GM19240 (cell line): ENCODE measurements at regions not wholly inside any gene's neighbourhood (a gene's known extent, or its start where the extent isn't known, plus 50 kb on each side); places are given as distances from the start of the nearest gene placed in this dataset.

ENCODE experiments used
- DNase-seq: peaks from one replicate; pipeline ENCODE4 v3.0.0; 2011; ENCODE audit warnings: low spot score; ENCODE audit not compliant: insufficient read length

DNA sequence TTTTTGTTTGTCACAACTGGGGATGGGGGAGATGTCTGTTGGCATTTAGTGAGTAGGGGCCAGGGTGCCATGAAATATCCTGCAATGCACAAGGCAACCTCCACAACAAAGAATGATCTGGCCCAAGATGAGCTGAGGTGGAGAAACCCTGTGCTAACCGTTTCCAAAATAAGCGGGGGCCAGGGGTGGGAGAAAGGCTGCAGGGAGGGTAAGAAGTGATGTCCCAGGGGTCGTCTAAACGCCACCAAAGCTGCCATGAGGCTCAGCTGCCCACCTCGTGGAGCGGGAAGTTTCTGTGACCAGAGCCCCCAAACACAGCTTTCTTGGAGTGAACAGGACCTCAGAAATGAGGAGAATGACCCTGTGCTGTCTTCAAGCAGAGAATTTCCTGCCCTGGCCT is 76.5 kb upstream of the CDH5 start:
- DNase-seq = no peak

DNA sequence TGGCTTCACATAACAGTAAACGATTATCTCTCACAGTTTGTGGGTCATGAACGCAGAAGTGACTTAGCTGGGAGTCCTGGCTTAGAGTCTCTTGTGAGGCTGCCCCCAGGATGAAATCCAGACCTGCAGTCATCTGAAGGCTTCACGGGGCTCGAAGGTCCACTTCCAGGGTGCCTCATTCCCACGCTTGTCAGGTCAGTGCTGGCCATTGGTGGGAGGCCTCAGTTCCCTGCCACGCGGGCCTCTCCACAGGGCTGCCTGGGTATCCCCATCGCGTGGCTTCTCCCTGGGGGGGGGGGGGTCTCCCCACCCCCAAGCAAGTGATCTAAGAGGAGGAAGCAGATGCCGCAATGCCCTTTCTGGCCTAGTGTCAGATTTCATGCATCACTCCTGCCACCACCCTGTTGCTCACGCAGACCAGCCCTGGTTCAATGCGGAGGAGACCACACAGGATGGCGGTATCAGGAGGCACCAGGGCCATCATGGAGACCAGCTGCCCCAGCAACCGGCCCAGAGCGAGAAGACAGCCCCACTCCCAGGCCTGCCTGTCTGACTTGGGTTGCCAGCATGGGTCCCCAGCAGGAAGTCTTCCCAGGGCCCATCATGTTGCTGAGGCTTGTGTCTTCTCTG is 77.3 kb upstream of the CDH5 start:
- no peak for DNase-seq

DNA sequence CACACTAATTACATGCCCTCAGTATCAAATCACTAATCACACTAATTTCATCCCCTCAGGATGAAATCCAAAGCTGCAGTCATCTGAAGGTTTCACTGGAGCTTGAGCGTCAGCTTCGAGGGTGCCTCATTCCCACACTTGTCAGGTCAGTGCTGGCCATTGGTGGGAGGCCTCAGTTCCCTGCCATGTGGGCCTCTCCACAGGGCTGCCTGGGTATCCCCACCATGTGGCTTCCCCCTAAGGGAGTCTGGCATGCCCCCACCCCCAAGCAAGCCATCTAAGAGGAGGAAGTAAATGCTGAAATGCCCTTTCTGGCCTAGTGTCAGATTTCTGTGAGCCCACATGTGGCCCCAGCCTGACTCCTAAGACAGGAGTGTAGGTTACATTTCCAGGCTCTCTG is 78.6 kb upstream of the CDH5 start:
- DNase-seq = no peak

DNA sequence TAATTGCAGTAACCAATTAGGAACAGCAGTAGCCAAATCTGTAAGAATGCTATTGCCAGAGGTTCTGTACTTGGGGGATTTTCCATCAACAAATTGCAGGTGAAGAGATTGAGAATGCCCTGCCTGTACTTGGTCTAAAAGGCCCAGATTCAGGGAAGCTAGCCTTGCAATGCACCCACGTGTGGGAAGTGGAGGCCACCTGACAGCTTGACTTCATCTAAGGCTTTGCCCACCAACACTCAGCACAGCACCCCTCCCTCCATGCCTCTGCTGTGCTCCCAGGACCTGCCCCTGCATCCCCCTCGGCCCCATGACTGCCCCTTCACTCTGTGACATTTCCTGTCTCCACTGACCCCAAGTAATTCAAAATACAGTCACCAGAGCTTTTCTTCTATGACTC is 79.1 kb upstream of the CDH5 start:
- DNase-seq = no peak

DNA sequence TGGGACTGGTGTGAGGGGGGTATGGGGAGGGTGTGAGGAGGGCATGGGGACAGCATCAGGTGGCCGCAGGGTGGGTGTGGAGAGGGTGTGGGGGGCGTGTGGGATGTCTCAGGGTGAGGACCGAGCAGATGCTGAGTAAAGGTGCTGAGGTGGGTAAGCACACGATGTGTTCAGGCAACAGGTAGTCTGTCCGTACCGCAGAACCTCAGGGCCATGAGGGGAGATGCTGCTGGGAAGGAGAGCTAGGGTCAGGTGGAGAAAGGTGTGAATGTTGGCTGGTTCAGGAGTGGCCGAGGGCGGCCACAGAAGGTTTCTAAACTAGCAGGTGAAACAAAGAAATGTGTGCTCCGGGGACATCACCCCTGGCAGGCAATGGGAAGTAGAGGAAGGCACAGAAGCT is 80.0 kb upstream of the CDH5 start:
- DNase-seq = no peak

DNA sequence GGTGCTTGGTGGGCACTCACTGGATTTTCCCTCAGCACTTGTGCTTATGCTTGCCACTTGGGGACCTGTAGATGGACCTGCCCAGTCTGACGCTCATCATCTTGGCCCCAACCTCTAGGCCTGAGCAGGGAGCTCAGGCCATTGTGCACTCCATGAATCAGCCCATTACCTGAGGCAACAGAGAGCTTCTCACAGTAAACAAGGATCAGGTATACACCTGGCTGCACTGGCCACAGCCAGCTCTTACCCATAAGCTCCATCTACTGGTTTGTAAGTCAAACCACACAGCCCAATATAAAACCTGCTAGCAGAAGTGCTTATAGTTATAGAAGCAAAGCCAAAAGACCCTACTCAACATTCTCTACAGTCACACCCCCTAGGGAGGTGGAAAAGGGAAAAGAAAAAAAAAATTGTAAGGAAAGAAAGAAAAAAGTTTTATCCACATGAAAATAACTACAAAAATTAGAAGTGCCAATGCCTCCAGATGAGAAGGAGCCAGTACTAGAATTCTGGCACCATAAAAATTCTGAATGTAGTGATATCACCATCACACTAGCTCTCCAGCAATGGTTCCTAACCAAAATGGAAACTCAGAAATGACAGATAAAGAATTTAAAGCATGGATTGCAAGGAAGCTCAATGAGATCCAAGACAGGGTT is 87.8 kb upstream of the CDH5 start:
- DNase-seq = no peak

DNA sequence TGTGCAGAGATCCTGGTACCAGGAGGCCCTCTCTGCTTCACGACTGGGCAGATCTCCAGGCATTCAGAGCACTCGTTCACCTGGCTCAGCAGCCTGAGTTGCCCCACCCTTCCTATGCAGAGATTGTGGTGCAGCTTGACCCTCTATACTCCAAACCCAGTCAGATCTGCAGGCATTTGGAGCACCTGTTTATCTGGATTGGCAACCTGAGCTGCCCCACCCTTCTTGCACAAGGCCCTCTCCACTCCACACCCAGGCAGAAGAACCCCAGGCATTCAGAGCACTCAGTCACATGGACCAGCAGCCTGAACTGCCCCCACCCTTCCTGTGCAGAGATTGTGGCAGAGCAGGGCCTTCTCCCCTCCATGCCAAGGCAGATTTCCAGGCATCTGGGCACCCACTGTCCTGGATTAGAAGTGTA is 88.4 kb upstream of the CDH5 start:
- no peak for DNase-seq

DNA sequence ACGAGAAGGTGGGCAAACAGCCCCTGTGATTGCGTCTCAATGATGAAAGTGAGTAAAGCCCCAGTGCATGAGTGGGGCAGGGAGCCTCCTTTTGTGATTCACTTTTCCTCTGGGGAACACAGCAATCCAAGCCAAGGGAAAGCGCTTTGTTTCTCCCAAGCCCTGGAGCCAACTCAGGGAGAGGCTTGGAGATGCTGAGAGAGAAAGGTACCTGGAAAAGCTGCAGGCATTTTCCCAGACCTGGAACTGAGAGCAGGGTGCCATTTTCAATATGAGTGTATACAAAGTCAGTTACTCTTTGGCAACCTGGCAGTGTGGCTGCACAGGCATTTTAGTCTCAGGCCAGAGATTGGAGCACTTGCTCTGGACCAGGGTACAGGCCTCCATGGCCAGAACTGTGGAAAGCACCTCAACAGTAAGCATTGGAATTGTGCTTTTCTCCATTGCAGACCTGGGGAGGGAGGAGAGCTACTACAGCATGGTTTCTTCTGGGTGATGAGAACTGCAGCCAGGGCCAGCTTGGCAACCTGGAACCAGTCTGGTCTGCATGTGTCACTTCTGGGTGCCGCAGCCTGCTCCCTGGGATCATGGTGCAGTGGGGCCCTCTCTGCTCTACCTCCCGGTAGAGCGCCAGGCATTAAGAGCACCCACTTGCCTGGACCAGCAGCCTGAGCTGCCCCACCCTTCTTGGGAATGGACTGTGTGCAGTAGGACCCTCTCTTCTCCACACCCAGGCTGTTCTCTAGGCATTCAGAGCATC is 89.0 kb upstream of the CDH5 start:
- DNase-seq = no peak

DNA sequence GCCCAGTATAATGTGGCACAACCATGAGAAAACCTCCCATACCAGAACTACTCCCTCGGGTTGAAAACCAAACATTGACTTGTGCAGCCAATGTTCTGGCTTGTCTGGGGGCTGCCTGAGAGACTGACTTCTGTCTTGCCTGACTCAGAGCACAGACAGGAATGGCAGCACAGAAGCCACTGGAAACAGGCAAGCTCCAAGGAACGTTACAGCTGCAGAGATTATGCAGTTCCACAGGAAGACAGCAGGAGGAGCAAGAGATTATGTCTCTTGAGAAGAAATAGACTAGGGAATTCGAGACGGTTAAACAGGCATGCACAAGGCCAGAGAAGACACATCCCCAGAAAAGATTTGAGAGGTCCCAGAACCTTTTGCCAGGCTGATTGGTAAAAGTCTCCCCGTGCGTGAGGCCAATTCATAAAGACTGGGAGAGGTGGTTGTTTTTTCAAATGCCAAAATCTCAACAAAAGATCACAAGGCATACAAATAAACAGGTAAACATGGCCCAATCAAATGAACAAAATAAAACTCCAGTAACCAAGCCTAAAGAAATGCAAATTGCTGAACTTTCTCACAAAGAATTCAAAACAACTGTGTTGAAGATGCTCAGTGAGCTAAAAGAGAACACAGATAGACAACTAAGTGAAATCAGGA is 90.6 kb upstream of the CDH5 start:
- no peak for DNase-seq

DNA sequence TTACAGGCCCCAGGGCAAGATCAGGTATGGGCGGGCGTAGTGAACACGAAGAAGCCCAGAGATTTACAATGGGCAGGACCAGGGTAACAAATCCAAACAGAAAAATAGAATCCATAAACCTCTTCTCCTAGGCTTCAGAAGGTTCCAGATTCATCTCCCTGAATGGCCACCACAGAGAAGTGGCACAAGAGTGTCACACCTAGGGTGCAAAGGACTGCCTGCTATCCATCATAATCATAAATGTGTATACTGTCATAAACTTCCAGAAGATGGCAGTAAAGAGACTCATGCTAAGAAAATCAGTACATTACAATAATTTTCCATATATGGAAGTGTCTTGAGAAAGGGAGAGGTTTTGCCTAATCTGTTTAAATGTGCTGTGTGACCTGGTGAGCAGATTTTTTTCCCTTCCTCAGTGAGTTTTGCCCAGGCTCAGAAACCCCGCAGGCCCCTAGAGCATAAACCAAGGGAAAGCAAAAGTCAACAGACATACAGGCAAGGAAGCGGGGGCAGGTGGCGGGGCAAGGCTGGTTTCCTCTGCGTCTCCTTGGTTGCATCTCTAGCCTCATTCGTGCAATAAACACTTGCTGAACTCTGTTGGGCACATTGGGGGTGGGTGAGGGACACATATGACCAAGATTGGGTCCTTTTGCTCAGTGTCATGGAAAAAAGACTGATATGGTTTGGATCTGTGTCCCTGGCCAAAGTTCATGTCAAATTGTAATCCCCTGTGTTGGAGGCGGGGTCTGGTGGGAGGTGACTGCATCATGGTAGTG is 92.0 kb upstream of the CDH5 start:
- no peak for DNase-seq

DNA sequence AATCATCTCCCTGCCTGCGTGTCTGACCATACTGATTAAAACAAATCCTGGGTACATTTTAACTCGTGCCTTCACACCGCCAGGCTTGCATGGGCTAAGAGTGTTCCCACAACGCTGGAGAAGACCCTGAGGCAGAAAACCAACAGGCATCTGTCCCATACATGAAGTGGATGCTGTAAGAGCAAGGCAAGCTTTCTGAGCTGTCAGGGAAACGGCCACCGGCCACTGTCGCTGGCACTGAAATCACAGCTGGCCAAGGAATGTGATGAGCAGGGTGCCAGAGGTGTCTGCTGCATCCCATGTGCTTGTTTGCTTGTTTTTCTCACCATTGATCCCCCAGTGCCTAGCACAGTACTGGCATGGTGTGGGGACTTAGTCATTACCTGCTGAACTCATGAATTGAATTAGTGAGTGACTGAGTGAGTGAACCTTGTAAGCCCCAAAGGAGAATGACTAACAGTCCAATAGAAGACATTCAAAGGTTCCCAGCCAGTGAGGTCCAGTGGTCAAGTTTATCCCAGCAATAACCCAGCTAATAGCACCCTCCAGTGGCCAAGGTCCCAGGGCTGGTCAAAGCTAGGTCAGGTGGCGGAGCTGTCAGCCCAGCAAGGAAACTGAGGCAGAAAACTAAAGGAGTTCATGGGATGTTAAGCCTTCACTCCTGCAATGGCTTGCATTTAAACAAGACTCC is 92.7 kb upstream of the CDH5 start:
- no peak for DNase-seq

DNA sequence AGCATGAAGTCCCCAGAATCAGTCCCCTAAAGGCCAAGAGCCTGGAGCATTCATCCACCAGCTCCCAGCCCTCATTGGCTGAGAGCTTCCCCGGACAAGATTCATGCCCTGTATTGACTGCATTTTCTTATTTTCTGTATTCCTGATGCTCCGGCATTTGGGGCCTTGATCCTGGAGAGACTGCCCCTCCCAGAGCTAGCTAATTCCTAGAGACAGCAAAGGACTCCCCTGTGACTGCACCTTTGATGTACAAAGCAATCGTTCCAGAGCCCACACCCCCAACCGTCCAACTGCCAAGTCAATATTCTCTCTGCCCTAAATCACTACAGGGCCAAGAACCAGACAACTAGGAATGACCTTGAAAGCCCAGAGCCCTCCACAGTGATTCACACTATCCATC is 93.4 kb upstream of the CDH5 start:
- DNase-seq = no peak

DNA sequence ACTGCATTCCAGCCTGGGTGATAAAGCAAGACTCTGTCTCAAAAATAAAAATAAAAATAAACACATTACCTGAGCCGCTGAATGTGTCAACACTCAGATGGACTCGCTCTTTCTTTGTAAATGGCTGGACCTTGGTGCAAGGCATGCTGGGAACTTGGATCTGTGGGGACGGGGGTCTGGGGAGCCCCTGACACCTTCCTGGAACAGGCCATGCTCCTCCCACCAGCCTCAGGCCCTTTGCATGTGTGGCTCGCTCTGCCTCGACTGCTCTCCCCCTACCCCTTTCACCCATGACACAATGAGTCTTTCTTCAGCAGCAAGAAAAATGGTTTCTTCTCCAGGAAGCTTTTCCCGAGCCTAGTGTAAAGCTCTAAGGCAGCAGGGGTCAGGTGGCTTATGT is 94.0 kb upstream of the CDH5 start:
- no peak for DNase-seq

DNA sequence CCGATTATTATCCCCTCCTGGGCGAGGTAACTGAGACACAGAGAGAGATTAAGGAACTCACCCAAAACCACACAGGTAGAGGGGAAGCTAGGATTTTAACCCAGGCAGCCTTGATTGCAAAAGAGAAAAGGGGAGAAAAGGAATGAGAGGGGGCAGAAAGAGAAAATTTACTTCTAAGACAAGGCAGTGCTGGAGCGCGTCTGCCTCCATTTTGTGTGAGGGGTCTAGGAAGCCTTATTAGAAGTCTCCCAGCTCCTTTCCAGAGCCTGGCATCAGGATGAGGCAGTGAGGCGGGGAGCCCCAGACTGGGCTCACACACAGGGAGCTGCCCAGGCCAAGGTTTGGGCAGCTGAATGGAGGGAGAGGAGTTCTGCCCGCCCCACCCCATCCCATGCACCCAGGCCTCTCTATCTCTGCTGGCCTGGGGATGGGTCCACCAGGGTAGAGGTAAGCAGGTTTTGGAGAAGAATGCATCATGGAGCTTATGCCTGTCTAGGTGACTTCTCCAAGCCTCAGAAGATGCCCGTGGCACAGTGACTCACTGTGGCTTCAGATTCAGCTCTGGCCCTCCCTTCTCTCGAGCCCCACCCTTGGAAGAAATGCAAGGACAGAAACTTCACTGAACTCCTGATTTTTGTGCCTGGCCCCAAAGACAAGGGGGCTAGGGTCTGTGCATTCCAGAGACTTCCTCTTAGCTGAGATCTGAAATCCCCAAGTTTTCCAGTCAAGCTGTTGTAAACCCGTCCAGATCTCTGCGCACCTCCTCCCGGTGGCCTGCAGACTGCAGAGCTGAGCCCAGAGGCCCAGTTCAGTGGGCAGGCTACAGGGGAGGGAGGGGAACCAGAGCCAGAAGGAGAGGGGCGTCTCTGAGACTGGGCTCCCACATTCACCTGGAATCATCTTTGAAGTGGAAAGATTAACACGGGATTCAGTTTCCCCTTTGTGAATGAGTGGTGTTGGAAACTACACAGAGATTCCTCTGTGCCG is 95.1 kb upstream of the CDH5 start:
- no peak for DNase-seq

DNA sequence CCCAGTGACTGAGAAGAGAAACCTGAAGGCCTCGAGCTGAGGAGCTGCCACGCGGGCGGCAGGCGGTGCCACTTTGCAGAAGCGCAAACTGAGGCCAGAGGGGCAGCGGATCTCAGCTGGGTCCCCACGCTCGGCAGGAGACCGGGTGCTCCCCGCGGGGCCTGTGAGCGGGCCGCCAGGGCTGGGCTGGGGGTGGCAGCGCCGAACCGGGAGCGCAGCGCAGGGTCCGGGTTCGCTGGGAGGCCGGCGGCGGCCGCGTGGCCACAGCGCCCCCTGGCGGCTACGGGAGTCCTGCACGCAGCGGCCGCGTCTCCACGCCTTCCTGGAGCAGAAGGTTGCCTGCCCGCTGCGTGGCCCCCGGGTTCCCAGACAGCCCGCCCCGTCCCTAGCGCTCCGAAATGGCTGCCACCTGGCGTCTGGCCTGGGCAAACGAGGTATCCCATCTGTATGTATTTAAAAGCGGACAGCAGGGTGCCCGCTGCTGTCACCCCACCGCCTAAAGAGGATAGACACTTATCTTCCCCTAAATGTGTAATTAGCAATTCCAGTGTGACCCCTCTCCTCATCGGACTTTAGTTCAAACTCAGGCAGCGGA is 96.1 kb upstream of the CDH5 start:
- peak; percentile 58 for DNase-seq

DNA sequence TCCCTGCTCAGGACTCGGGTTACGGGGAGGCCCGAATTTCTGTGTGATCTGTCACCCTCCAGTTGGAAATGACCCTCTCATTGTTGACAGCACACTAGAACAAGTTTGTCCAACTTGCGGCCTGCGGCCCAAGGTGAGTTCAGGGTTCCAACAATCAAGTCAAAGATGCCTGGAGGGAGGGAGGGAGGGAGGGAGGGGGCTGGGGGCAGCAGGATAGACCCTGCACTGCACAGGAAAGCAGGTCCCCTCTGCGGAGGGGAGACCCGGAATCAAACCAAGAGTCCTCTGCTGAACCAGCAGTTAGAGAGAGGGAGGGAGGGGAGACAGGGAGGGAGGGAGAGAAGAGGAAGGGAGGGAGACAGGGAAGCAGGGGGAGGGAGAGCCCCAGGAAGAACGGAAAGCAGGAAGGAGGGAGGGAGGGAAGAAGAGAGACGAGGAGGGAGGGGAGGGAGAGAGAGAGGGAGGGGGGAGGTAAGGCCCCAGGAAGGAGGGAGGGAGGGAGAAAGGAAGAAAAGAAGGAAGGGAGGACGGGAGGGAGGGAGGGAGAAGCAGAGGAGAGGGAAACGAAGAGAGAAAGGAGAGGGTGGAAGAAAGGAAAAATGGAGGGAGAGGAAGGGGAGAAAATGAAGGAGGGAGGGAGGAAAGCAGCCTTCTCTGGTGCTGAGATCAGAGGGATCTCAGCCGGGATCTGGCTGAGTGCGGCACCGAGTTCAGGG is 96.7 kb upstream of the CDH5 start:
- no peak for DNase-seq

DNA sequence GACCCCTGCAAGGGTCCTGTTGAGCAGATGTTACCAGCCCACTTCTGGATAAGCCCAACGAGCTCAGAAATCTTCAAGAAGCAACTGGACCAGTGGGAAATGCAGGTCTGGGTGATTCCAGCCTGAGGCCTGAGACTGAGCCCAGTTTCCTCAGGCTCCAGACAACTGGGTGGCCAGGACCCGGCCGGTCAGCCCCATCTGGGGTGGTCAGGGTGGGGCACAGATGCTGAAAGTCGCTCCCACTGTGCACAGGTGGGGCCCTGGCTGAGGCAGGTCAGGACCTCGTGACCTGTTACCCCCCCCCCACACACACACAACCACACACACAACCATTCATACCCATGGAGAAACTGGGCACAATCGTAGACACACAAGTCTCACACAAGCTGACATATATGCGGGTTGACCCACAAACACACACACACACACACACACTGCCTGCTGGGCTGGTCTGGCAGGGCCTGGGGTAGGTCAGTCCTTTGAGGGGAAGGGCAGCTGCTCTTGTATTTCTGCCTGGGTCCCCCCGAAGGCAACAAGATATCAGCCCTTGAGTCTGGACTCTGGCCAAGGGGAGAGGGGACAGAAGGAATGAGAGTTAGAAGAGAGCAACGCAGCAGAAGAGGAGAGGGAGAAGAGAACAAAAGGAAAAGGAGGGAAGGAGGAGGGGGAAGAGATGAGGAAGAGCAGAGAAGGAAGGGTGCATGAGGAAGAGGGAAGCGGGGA is 99.0 kb upstream of the CDH5 start:
- no peak for DNase-seq
